HG02885 (cell line): ENCODE measurements at regions not wholly inside any gene's neighbourhood (a gene's known extent, or its start where the extent isn't known, plus 50 kb on each side); places are given as distances from the start of the nearest gene placed in this dataset.

ENCODE experiments used
- ATAC-seq: cut with Tn5 transposase; IDR thresholded peaks from one replicate; pipeline ENCODE4 v1.9.1; 2021; ENCODE audit warnings: mild to moderate bottlenecking; ENCODE audit not compliant: unreplicated experiment, poor library complexity

- no peak for ATAC-seq
Observed at GRCh38 chr3:193943851-193944517, 192.0 kb upstream of the HES1 start.

- ATAC-seq = no peak
Observed at GRCh38 chr3:193944518-193944884, 191.4 kb upstream of the HES1 start.

GRCh38 chr3:193945143-193945542, 190.8 kb upstream of the HES1 start:
- ATAC-seq = no peak

- no peak for ATAC-seq
Observed at GRCh38 chr3:193946945-193947344, 189.0 kb upstream of the HES1 start.

GRCh38 chr3:193947596-193947995, 188.4 kb upstream of the HES1 start:
- no peak for ATAC-seq

- ATAC-seq = no peak
Observed at GRCh38 chr3:193948459-193948858, 187.5 kb upstream of the HES1 start.

- ATAC-seq = no peak
Observed at GRCh38 chr3:193951859-193952258, 184.1 kb upstream of the HES1 start.

GRCh38 chr3:193954752-193955151, 181.2 kb upstream of the HES1 start:
- ATAC-seq = no peak

GRCh38 chr3:193955719-193956118, 180.2 kb upstream of the HES1 start:
- no peak for ATAC-seq

GRCh38 chr3:193959861-193960260, 176.1 kb upstream of the HES1 start:
- no peak for ATAC-seq

- no peak for ATAC-seq
Observed at GRCh38 chr3:193960487-193961274, 175.3 kb upstream of the HES1 start.

GRCh38 chr3:193962986-193963685, 172.8 kb upstream of the HES1 start:
- no peak for ATAC-seq

- ATAC-seq = no peak
Observed at GRCh38 chr3:193963808-193964516, 172.0 kb upstream of the HES1 start.

GRCh38 chr3:193964517-193964880, 171.4 kb upstream of the HES1 start:
- no peak for ATAC-seq

GRCh38 chr3:193968380-193968974, 167.5 kb upstream of the HES1 start:
- no peak for ATAC-seq

- ATAC-seq = peak; percentile 67
Observed at GRCh38 chr3:193970131-193970772, 165.7 kb upstream of the HES1 start.

- ATAC-seq = peak; percentile 34
Observed at GRCh38 chr3:193970773-193971206, 165.2 kb upstream of the HES1 start.

GRCh38 chr3:193971261-193971751, 164.6 kb upstream of the HES1 start:
- ATAC-seq = peak; percentile 67

- ATAC-seq = no peak
Observed at GRCh38 chr3:193971966-193972365, 164.0 kb upstream of the HES1 start.

GRCh38 chr3:193972832-193973231, 163.1 kb upstream of the HES1 start:
- ATAC-seq = no peak
